SK-N-SH (cell line): ENCODE measurements at regions not wholly inside any gene's neighbourhood (a gene's known extent, or its start where the extent isn't known, plus 50 kb on each side); places are given as distances from the start of the nearest gene placed in this dataset.

Experiments
- CTCF ChIA-PET: fragments of 300-600, 350-600 bp; formaldehyde crosslinking; extraction: SDS; loops from one replicate; lab custom pipeline; 2021; lab: Yijun Ruan, JAX
- POLR2A ChIA-PET: fragments of 350-600 bp; sonication (Branson Sonifier 250); formaldehyde crosslinking; extraction: SDS; loops from one replicate; lab custom pipeline; 2020; ENCODE audit warnings: antibody characterized with exemption, inconsistent platforms; lab: Yijun Ruan, JAX
- DNase-seq: peaks from one replicate; pipeline ENCODE4 v3.0.0; 2012
- H2AFZ ChIP-seq: fragments of 200-600 bp; sonication (generic); 2 replicates; pipeline ENCODE4 v1.8.1; 2016; ENCODE audit warnings: antibody characterized with exemption, mild to moderate bottlenecking, low read depth
- H3F3A ChIP-seq: fragments of 200-600 bp; sonication (generic); replicated peaks from 2 replicates; pipeline ENCODE3; 2016; ENCODE audit warnings: antibody characterized with exemption, mild to moderate bottlenecking; ENCODE audit not compliant: insufficient read depth
- H3K27ac ChIP-seq, 2 experiments: fragments of 200-500 bp in 1 of 2; fragments of 200-600 bp in 1 of 2; sonication (Bioruptor generic) in 1 of 2; sonication (generic), shearing (Covaris generic) in 1 of 2; 2 replicates each; pipeline versions ENCODE4 v1.5.1 to v1.6.1; 2014 to 2016; ENCODE audit warnings: low read depth in 2 of 2, inconsistent platforms in 1 of 2, low read length in 1 of 2, mild to moderate bottlenecking in 1 of 2, mixed read lengths in 1 of 2
- H3K27me3 ChIP-seq: fragments of 200-600 bp; sonication (generic), shearing (Covaris generic); 2 replicates; pipeline ENCODE4 v1.6.1; 2016; ENCODE audit warnings: mixed run types; ENCODE audit not compliant: insufficient read depth
- H3K36me3 ChIP-seq, 2 experiments: fragments of 200-500 bp in 1 of 2; fragments of 200-600 bp in 1 of 2; sonication (Bioruptor generic) in 1 of 2; sonication (generic) in 1 of 2; replicated peaks in 1 of 2; 2 replicates each; pipeline versions ENCODE3 to v1.5.1; 2014 to 2016; ENCODE audit warnings: low read length in 1 of 2, mild to moderate bottlenecking in 1 of 2; ENCODE audit not compliant: insufficient read depth in 2 of 2, control insufficient read depth in 1 of 2
- H3K4me1 ChIP-seq, 2 experiments: fragments of 200-500 bp in 1 of 2; fragments of 200-600 bp in 1 of 2; sonication (Bioruptor generic) in 1 of 2; sonication (generic), shearing (Covaris generic) in 1 of 2; 2 replicates each; pipeline versions ENCODE4 v1.5.1 to v1.6.1; 2014 to 2016; ENCODE audit warnings: low read depth in 1 of 2, low read length in 1 of 2, mixed run types in 1 of 2; ENCODE audit not compliant: insufficient read depth in 2 of 2, control insufficient read depth in 1 of 2
- H3K4me2 ChIP-seq: fragments of 200-600 bp; sonication (generic), shearing (Covaris generic); 2 replicates; pipeline ENCODE4 v1.6.1; 2017; ENCODE audit warnings: mixed run types
- H3K4me3 ChIP-seq, 2 experiments: fragments of 200-500 bp in 1 of 2; fragments of 200-600 bp in 1 of 2; sonication (Bioruptor generic) in 1 of 2; sonication (generic), shearing (Covaris generic) in 1 of 2; 2 replicates each; pipeline versions ENCODE4 v1.5.1 to v1.8.1; 2014 to 2016; ENCODE audit warnings: low read depth in 2 of 2, inconsistent platforms in 1 of 2, low read length in 1 of 2, mild to moderate bottlenecking in 1 of 2, mixed read lengths in 1 of 2, moderate library complexity in 1 of 2
- H3K79me2 ChIP-seq: fragments of 200-600 bp; sonication (generic); 2 replicates; pipeline ENCODE4 v1.8.1; 2017; ENCODE audit warnings: mild to moderate bottlenecking; ENCODE audit not compliant: insufficient read depth
- H3K9ac ChIP-seq: fragments of 200-600 bp; sonication (generic); 2 replicates; pipeline ENCODE4 v1.6.1; 2017; ENCODE audit warnings: mixed run types
- H3K9me2 ChIP-seq: fragments of 200-600 bp; sonication (generic); 2 replicates; pipeline ENCODE4 v1.6.1; 2017; ENCODE audit warnings: mixed run types
- H3K9me3 ChIP-seq: fragments of 200-600 bp; sonication (generic); 2 replicates; pipeline ENCODE4 v1.6.1; 2017; ENCODE audit warnings: mixed run types, mild to moderate bottlenecking, moderate library complexity
- H4K20me1 ChIP-seq: fragments of 200-600 bp; sonication (generic); 2 replicates; pipeline ENCODE4 v1.6.1; 2017; ENCODE audit warnings: mild to moderate bottlenecking, mixed run types; ENCODE audit not compliant: insufficient read depth
- CHD2 ChIP-seq: fragments of 150-350 bp; IDR thresholded peaks from 2 replicates; pipeline ENCODE4 v1.6.1; 2018; ENCODE audit warnings: low read length; ENCODE audit not compliant: partially characterized antibody
- GABPA ChIP-seq: IDR thresholded peaks from 2 replicates; pipeline ENCODE4 v1.4.0; 2012; ENCODE audit warnings: low read depth, mild to moderate bottlenecking
- JUND ChIP-seq: IDR thresholded peaks from 2 replicates; pipeline ENCODE4 v1.4.0; 2012
- MEF2A ChIP-seq: IDR thresholded peaks from 2 replicates; pipeline ENCODE4 v1.4.0; 2012; ENCODE audit warnings: low read depth, borderline replicate concordance
- NFIC ChIP-seq: IDR thresholded peaks from 2 replicates; pipeline ENCODE4 v1.4.0; 2012; ENCODE audit warnings: borderline replicate concordance
- NRF1 ChIP-seq: IDR thresholded peaks from 2 replicates; pipeline ENCODE4 v1.6.1; 2012; ENCODE audit warnings: low read depth, mild to moderate bottlenecking, low read length
- POLR2AphosphoS5 ChIP-seq: IDR thresholded peaks from 2 replicates; pipeline ENCODE4 v1.6.1; 2012; ENCODE audit warnings: low read depth, low read length
- RCOR1 ChIP-seq: fragments of 150-350 bp; IDR thresholded peaks from 2 replicates; pipeline ENCODE4 v1.6.1; 2017; ENCODE audit warnings: antibody characterized with exemption, low read length
- RFX5 ChIP-seq: IDR thresholded peaks from 2 replicates; pipeline ENCODE4 v1.6.1; 2012; ENCODE audit warnings: mild to moderate bottlenecking, improper control_type of control experiment, low read length
- SMC3 ChIP-seq: IDR thresholded peaks from 2 replicates; pipeline ENCODE4 v1.6.1; 2012; ENCODE audit warnings: low read depth, low read length, improper control_type of control experiment
- TAF1 ChIP-seq: IDR thresholded peaks from 2 replicates; pipeline ENCODE4 v1.6.1; 2012; ENCODE audit warnings: low read depth, mild to moderate bottlenecking, low read length, moderate library complexity, borderline replicate concordance
- TEAD4 ChIP-seq: IDR thresholded peaks from 2 replicates; pipeline ENCODE4 v1.4.0; 2012; ENCODE audit warnings: mild to moderate bottlenecking, borderline replicate concordance; ENCODE audit not compliant: insufficient read depth
- YY1 ChIP-seq: IDR thresholded peaks from 2 replicates; pipeline ENCODE4 v1.4.0; 2012; ENCODE audit warnings: low read depth, mild to moderate bottlenecking
- WGBS: methylation state at CpG from one replicate; pipeline ENCODE4 v1.1.6; 2017; ENCODE audit warnings: low lambda C conversion rate; 5-methylcytosine and 5-hydroxymethylcytosine counted together
- TF ChIP-seq, protein P1 (sequence below): fragments of 150-350 bp; IDR thresholded peaks from 2 replicates; pipeline ENCODE4 v1.6.1; 2017; ENCODE audit warnings: antibody characterized with exemption, low read length, low read depth, borderline replicate concordance
- TF ChIP-seq, protein P2 (sequence below): fragments of 150-350 bp; IDR thresholded peaks from 2 replicates; pipeline ENCODE4 v1.6.1; 2016; ENCODE audit warnings: mild to moderate bottlenecking, low read depth, low read length
- TF ChIP-seq, protein P3 (sequence below): IDR thresholded peaks from 2 replicates; pipeline ENCODE4 v1.4.0; 2012; ENCODE audit warnings: low read depth, borderline replicate concordance
- TF ChIP-seq, protein P4 (sequence below): IDR thresholded peaks from 2 replicates; pipeline ENCODE4; 2012

DNA sequence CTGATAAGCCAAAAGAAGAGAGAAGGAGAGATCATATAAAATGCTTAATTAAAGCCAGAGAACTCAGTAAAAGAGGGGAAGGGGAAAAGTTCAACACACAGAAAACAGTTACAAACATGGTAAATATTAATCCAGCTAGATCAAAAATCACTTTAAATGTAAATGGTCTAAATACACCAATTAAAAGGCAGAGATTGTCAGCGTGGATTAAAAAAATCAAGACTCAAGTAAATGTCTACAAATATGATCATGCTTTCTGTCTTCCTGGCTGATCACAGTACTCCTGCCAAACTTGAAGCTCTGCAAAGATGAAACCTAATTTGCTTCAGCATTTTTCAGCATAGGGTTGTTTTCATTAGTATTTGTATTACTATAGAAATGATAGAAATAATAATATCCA is 54.6 kb upstream of the RNF32 start:
- no peak for DNase-seq
- Histone ChIP-seq H3F3A (no peaks in the 10 kb centered on the region), H2AFZ (no peak overlapping the region), H3K36me3 (no peaks in the 10 kb centered on the region), H3K4me3 (no peak overlapping the region), H3K9me2 (no peaks in the 10 kb centered on the region), H3K79me2 (no peaks in the 10 kb centered on the region), H3K4me2 (no peak overlapping the region), H3K4me1 (peaks cover 0 to 5% of the 10 kb centered on the region in 2 experiments; a peak in 1 of 4 replicates), H4K20me1 (no peaks in the 10 kb centered on the region), H3K9ac (no peak overlapping the region), H3K9me3 (no peaks in the 10 kb centered on the region), H3K27ac (no peak overlapping the region), H3K27me3 (no peaks in the 10 kb centered on the region)
- 10% methylated on average over 1 of the region's 1 CpG for WGBS
- ChIA-PET POLR2A (no interaction called here), CTCF (no interaction called here)
- TF ChIP-seq RCOR1 (no peak), SMC3 (no peak), JUND (no peak), CHD2 (no peak), TEAD4 (no peak), POLR2AphosphoS5 (no peak), NRF1 (no peak), RFX5 (no peak), NFIC (no peak), YY1 (no peak), TAF1 (no peak), GABPA (no peak), MEF2A (no peak)
- TF ChIP-seq, protein P1, sequence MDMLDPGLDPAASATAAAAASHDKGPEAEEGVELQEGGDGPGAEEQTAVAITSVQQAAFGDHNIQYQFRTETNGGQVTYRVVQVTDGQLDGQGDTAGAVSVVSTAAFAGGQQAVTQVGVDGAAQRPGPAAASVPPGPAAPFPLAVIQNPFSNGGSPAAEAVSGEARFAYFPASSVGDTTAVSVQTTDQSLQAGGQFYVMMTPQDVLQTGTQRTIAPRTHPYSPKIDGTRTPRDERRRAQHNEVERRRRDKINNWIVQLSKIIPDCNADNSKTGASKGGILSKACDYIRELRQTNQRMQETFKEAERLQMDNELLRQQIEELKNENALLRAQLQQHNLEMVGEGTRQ = no peak
- TF ChIP-seq, protein P2, sequence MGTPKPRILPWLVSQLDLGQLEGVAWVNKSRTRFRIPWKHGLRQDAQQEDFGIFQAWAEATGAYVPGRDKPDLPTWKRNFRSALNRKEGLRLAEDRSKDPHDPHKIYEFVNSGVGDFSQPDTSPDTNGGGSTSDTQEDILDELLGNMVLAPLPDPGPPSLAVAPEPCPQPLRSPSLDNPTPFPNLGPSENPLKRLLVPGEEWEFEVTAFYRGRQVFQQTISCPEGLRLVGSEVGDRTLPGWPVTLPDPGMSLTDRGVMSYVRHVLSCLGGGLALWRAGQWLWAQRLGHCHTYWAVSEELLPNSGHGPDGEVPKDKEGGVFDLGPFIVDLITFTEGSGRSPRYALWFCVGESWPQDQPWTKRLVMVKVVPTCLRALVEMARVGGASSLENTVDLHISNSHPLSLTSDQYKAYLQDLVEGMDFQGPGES = no peak
- TF ChIP-seq, protein P3, sequence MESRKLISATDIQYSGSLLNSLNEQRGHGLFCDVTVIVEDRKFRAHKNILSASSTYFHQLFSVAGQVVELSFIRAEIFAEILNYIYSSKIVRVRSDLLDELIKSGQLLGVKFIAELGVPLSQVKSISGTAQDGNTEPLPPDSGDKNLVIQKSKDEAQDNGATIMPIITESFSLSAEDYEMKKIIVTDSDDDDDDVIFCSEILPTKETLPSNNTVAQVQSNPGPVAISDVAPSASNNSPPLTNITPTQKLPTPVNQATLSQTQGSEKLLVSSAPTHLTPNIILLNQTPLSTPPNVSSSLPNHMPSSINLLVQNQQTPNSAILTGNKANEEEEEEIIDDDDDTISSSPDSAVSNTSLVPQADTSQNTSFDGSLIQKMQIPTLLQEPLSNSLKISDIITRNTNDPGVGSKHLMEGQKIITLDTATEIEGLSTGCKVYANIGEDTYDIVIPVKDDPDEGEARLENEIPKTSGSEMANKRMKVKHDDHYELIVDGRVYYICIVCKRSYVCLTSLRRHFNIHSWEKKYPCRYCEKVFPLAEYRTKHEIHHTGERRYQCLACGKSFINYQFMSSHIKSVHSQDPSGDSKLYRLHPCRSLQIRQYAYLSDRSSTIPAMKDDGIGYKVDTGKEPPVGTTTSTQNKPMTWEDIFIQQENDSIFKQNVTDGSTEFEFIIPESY = no peak
- TF ChIP-seq, protein P4, sequence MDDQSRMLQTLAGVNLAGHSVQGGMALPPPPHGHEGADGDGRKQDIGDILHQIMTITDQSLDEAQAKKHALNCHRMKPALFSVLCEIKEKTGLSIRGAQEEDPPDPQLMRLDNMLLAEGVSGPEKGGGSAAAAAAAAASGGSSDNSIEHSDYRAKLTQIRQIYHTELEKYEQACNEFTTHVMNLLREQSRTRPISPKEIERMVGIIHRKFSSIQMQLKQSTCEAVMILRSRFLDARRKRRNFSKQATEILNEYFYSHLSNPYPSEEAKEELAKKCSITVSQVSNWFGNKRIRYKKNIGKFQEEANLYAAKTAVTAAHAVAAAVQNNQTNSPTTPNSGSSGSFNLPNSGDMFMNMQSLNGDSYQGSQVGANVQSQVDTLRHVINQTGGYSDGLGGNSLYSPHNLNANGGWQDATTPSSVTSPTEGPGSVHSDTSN = no peak
